Fibroblast of lung (primary cell): ENCODE measurements at regions not wholly inside any gene's neighbourhood (a gene's known extent, or its start where the extent isn't known, plus 50 kb on each side); places are given as distances from the start of the nearest gene placed in this dataset.
A peak's percentile ranks its signal among the peaks of the same experiment; 100 is the strongest.

Experiments
- DNase-seq, 2 donors: peaks; one replicate each; pipeline versions ENCODE4 v3.0.0 to v3.0.0-alpha.2; 2010; ENCODE audit warnings: low read depth in 2 of 2
- H2AFZ ChIP-seq: 2 replicates; pipeline ENCODE4 v1.5.1; 2012; ENCODE audit warnings: low read length, control low read depth, inconsistent platforms
- H3K27ac ChIP-seq: 2 replicates; pipeline ENCODE4 v1.5.1; 2011; ENCODE audit warnings: low read length, control low read depth; ENCODE audit not compliant: insufficient read depth
- H3K27me3 ChIP-seq: 2 replicates; pipeline ENCODE4 v1.5.1; 2011; ENCODE audit warnings: mild to moderate bottlenecking, low read length; ENCODE audit not compliant: control insufficient read depth, insufficient read depth
- H3K36me3 ChIP-seq: 2 replicates; pipeline ENCODE4 v1.5.1; 2011; ENCODE audit warnings: low read length; ENCODE audit not compliant: control insufficient read depth, insufficient read depth
- H3K4me1 ChIP-seq: 2 replicates; pipeline ENCODE4 v1.5.1; 2011; ENCODE audit warnings: low read length; ENCODE audit not compliant: control insufficient read depth, insufficient read depth; ENCODE audit errors: extremely low read depth
- H3K4me2 ChIP-seq: 2 replicates; pipeline ENCODE4 v1.5.1; 2011; ENCODE audit warnings: low read length, control low read depth; ENCODE audit not compliant: insufficient read depth; ENCODE audit errors: extremely low read depth
- H3K4me3 ChIP-seq, 4 experiments: fragments of 200-600 bp in 1 of 4; sonication (generic) in 1 of 4; replicated peaks in 1 of 4; 2 replicates each; pipeline ENCODE4 v1.5.1; 2011 to 2016; ENCODE audit warnings: low read length in 4 of 4, low read depth in 3 of 4, mild to moderate bottlenecking in 3 of 4, control low read depth in 2 of 4, inconsistent platforms in 1 of 4, mixed read lengths in 1 of 4; ENCODE audit not compliant: insufficient read depth in 1 of 4; ENCODE audit errors: control extremely low read depth in 1 of 4
- H3K79me2 ChIP-seq: 2 replicates; pipeline ENCODE4 v1.5.1; 2012; ENCODE audit warnings: mild to moderate bottlenecking, low read length, inconsistent platforms; ENCODE audit not compliant: control insufficient read depth, insufficient read depth
- H3K9ac ChIP-seq: 2 replicates; pipeline ENCODE4 v1.5.1; 2011; ENCODE audit warnings: mild to moderate bottlenecking, low read length, control low read depth; ENCODE audit not compliant: insufficient read depth
- H3K9me3 ChIP-seq: 2 replicates; pipeline ENCODE4 v1.5.1; 2012; ENCODE audit warnings: low read depth, low read length; ENCODE audit not compliant: control insufficient read depth, insufficient read depth
- H4K20me1 ChIP-seq: 2 replicates; pipeline ENCODE4 v1.5.1; 2011; ENCODE audit warnings: low read length; ENCODE audit not compliant: control insufficient read depth, insufficient read depth; ENCODE audit errors: extremely low read depth
- CTCF ChIP-seq, 2 donors: IDR thresholded peaks in 1 of 2; conservative IDR thresholded peaks in 1 of 2; 1 replicate in 1 of 2; 2 replicates in 1 of 2; pipeline ENCODE4 v1.5.1; 2011 to 2012; ENCODE audit warnings: low read length in 2 of 2, control low read depth in 1 of 2, inconsistent platforms in 1 of 2, low read depth in 1 of 2, mild to moderate bottlenecking in 1 of 2
- EZH2 ChIP-seq: IDR thresholded peaks from 2 replicates; pipeline ENCODE4 v1.5.1; 2012; ENCODE audit warnings: low read length, control low read depth, mild to moderate bottlenecking; ENCODE audit errors: missing control alignments

- H3K4me1 ChIP-seq, result no peaks in the 10 kb centered on the region
- H3K27ac ChIP-seq, result no peak overlapping the region
Observed at GRCh38 chr3:118533676-118534075, 501.0 kb downstream of the IGSF11 start.

GRCh38 chr3:118534519-118534918 lies 500.1 kb downstream of the IGSF11 start:
- Histone ChIP-seq H3K4me2 (no peak overlapping the region), H3K27me3 (no peaks in the 10 kb centered on the region), H3K4me1 (no peaks in the 10 kb centered on the region), H3K9me3 (no peaks in the 10 kb centered on the region), H3K4me3 (no peak overlapping the region), H2AFZ (no peak overlapping the region), H3K9ac (no peak overlapping the region), H3K27ac (no peak overlapping the region), H3K36me3 (no peaks in the 10 kb centered on the region), H4K20me1 (no peaks in the 10 kb centered on the region), H3K79me2 (no peaks in the 10 kb centered on the region)
- no peak for DNase-seq
- no peak for TF ChIP-seq EZH2
- TF ChIP-seq CTCF (conservative IDR thresholded peaks at IDR 0.05 in 1 of 2, IDR thresholded peaks at IDR 0.05 in 1 of 2; ENCODE audit: low read depth in 1 of 2, low read length in 2 of 2), result no peak

More at GRCh38 chr3:118533676-118534075, 501.0 kb downstream of the IGSF11 start:
- peak in 1 of 2 donors; percentile 12 for DNase-seq
- Histone ChIP-seq H3K9me3 (no peaks in the 10 kb centered on the region), H2AFZ (no peak overlapping the region), H3K27me3 (no peaks in the 10 kb centered on the region), H3K9ac (no peak overlapping the region), H3K36me3 (no peaks in the 10 kb centered on the region), H3K79me2 (no peaks in the 10 kb centered on the region), H3K4me3 (no peak overlapping the region), H4K20me1 (no peaks in the 10 kb centered on the region), H3K4me2 (no peak overlapping the region)
- TF ChIP-seq CTCF (conservative IDR thresholded peaks at IDR 0.05 in 1 of 2, IDR thresholded peaks at IDR 0.05 in 1 of 2; ENCODE audit: low read depth in 1 of 2, low read length in 2 of 2) (no peak), EZH2 (no peak)

GRCh38 chr3:118536764-118537163 lies 497.9 kb downstream of the IGSF11 start:
- Histone ChIP-seq H3K9me3 (no peaks in the 10 kb centered on the region), H3K27ac (no peak overlapping the region), H3K4me3 (no peak overlapping the region), H3K27me3 (no peaks in the 10 kb centered on the region), H3K36me3 (no peaks in the 10 kb centered on the region), H3K79me2 (no peaks in the 10 kb centered on the region), H4K20me1 (no peaks in the 10 kb centered on the region), H2AFZ (no peak overlapping the region), H3K9ac (no peak overlapping the region), H3K4me1 (no peaks in the 10 kb centered on the region), H3K4me2 (no peak overlapping the region)
- DNase-seq, result no peak
- TF ChIP-seq CTCF (conservative IDR thresholded peaks at IDR 0.05 in 1 of 2, IDR thresholded peaks at IDR 0.05 in 1 of 2; ENCODE audit: low read depth in 1 of 2, low read length in 2 of 2) (no peak), EZH2 (no peak)
